RWPE2 (cell line): ENCODE measurements at regions not wholly inside any gene's neighbourhood (a gene's known extent, or its start where the extent isn't known, plus 50 kb on each side); places are given as distances from the start of the nearest gene placed in this dataset.
"Not testable (repeated sequence)": the region's sequence is repeated elsewhere in the genome, so short reads cannot be mapped to it uniquely, and the experiment has no call there.

Experiments
- ATAC-seq: fragments of 200-7000 bp; cut with Tn5 transposase; 3 replicates; pipeline ENCODE4 v1.9.1; 2021; ENCODE audit warnings: low read depth
- DNase-seq: peaks from one replicate; pipeline ENCODE4 v3.0.0-alpha.2; 2020; ENCODE audit warnings: low spot score
- H3K27ac ChIP-seq: fragments of 450-650 bp; 2 replicates; pipeline ENCODE4 v1.5.1; 2017; ENCODE audit warnings: mild to moderate bottlenecking; ENCODE audit not compliant: poor library complexity, severe bottlenecking
- H3K27me3 ChIP-seq: fragments of 250-450 bp; sonication (Bioruptor Pico); 2 replicates; pipeline ENCODE4 v1.5.1; 2021; ENCODE audit warnings: mild to moderate bottlenecking, moderate library complexity; ENCODE audit not compliant: insufficient read depth, poor library complexity, severe bottlenecking
- H3K36me3 ChIP-seq: fragments of 250-450 bp; sonication (Bioruptor Pico); 2 replicates; pipeline ENCODE4 v1.5.1; 2020; ENCODE audit warnings: low read depth, mild to moderate bottlenecking, moderate library complexity
- H3K4me1 ChIP-seq: fragments of 250-450 bp; sonication (Bioruptor Pico); 2 replicates; pipeline ENCODE4 v1.5.1; 2021; ENCODE audit warnings: mild to moderate bottlenecking, moderate library complexity; ENCODE audit not compliant: insufficient read depth, poor library complexity, severe bottlenecking
- H3K4me3 ChIP-seq: fragments of 250-450 bp; sonication (Bioruptor Pico); 2 replicates; pipeline ENCODE4 v1.5.1; 2021; ENCODE audit warnings: mild to moderate bottlenecking, moderate library complexity; ENCODE audit not compliant: severe bottlenecking
- H3K9me3 ChIP-seq: fragments of 250-450 bp; sonication (Bioruptor Pico); 2 replicates; pipeline ENCODE4 v1.5.1; 2021; ENCODE audit warnings: mild to moderate bottlenecking, moderate library complexity; ENCODE audit not compliant: severe bottlenecking
- TF ChIP-seq, protein P1 (sequence below): fragments of 450-650 bp; IDR thresholded peaks from one replicate; pipeline ENCODE4 v1.5.1; 2017; ENCODE audit warnings: mild to moderate bottlenecking, moderate library complexity; ENCODE audit not compliant: poor library complexity, severe bottlenecking

DNA sequence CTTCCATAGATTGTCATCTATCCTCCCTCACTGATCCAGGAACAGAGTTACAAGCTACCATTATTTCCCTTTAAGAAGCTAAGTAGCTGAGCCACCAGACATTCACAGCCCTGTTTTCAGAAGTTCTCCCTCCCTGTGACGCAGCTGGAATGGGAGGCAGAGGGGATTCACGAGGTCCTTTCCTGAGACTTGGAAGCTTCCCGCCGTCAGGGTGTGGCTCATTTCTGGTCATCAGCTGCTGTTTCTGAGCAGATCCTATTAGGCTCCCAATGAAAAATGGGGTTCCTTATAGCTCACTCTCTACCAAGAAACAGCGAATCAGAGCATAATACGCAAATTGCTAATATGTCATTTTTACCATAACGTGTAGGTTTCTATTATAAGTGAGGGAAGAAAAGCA, 559.3 kb upstream of the ID2 start:
- Histone ChIP-seq H3K27me3 (no peaks in the 10 kb centered on the region), H3K9me3 (no peaks in the 10 kb centered on the region), H3K4me1 (peaks cover 22% of the 10 kb centered on the region), H3K4me3 (no peak overlapping the region), H3K27ac (peak overlapping the region; percentile 75), H3K36me3 (no peaks in the 10 kb centered on the region)
- DNase-seq (no peak), ATAC-seq (no peak)
- TF ChIP-seq, protein P1, sequence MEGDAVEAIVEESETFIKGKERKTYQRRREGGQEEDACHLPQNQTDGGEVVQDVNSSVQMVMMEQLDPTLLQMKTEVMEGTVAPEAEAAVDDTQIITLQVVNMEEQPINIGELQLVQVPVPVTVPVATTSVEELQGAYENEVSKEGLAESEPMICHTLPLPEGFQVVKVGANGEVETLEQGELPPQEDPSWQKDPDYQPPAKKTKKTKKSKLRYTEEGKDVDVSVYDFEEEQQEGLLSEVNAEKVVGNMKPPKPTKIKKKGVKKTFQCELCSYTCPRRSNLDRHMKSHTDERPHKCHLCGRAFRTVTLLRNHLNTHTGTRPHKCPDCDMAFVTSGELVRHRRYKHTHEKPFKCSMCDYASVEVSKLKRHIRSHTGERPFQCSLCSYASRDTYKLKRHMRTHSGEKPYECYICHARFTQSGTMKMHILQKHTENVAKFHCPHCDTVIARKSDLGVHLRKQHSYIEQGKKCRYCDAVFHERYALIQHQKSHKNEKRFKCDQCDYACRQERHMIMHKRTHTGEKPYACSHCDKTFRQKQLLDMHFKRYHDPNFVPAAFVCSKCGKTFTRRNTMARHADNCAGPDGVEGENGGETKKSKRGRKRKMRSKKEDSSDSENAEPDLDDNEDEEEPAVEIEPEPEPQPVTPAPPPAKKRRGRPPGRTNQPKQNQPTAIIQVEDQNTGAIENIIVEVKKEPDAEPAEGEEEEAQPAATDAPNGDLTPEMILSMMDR: no peak

DNA sequence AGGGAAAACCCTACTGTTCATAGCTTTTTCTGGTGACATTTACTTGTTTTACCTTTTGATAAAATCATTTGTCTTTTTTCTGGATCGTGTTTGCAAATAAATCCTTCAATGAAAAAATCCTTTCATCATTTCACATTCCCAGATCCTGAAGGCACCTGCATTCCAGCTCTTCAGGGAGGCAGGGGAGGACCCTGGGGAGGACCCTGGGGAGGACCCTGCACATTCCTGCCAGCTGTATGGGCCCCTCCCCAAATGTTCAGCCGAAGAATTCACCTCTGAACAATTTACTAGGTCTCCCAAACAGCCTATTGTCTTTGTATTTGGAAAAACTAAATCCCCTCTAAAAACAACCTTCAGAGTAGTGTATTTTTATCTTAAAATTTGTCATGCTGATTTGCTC, 558.4 kb upstream of the ID2 start:
- Histone ChIP-seq H3K27me3 (no peaks in the 10 kb centered on the region), H3K36me3 (no peaks in the 10 kb centered on the region), H3K4me3 (no peak overlapping the region), H3K9me3 (no peaks in the 10 kb centered on the region), H3K4me1 (peaks cover 22% of the 10 kb centered on the region), H3K27ac (no peak overlapping the region)
- DNase-seq (no peak), ATAC-seq (no peak)
- TF ChIP-seq, protein P1: no peak

DNA sequence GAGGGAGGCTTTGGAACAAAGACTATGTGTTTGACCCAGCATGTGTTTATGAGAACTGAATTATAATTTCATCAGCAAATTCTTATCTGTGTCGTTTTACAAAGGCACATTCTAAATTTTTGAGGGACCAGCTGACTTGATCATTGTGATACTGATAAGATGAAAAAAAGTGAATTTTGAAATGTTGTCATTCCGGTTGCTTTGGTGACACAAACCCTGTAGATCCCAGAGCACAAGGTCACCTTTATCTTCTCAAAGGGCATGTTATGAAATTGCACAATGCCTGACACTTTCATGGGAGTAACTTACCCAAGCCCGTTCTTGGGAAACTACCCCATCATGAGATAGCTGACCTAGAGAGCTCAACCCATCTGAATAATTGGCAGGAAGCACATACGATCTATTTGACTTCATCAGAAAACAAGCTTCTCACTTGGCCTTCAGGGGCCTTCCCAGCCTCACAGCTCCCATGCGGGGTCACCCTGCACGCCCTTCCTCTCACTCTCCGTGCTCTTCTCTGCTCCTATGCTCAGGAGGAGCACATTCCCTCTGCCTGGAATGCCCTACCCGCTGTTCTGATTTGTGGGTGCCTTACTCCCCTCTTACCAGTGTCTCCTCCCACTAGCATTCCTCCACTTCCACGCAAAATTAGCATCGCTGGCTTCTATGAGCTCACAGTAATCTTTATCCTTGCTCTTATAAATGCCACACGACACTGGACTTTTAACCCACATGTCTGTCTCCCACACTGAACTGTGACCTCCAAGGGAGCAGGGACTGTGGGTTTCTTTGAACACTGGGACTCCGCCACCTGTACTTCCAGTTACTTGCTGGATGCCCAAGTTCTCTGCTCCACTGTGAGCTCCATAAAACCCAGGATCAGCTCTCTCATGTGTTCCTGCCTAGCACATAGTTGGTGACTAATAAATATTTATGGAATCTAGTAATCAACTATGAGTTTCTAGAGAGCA, 555.8 kb upstream of the ID2 start:
- H3K36me3 ChIP-seq: no peaks in the 10 kb centered on the region
- no peak for ATAC-seq
- TF ChIP-seq, protein P1: no peak
- no peak overlapping the region for H3K27ac ChIP-seq
- no peak for DNase-seq
- no peak overlapping the region for H3K4me3 ChIP-seq
- H3K4me1 ChIP-seq: peaks cover 7% of the 10 kb centered on the region
- no peaks in the 10 kb centered on the region for H3K27me3 ChIP-seq
- H3K9me3 ChIP-seq: no peaks in the 10 kb centered on the region

DNA sequence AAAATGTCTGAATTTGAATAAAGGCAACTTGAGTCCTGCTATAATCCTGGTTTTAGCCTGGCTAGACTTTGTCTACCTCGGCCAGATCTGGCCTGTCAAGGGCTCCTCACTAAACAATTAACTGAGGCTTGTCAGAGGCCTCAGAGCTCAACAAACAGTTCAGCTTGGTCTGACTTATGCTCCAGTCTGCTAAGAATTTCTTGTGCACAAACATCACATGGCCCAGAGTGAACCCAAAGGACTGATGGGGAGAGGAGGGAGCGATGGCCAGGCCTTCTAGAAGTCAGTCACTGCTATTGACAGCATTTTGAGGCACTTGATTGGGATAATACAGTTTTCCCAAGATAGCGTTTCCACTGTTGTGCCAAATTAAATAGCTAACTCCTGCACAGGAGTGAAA, 555.1 kb upstream of the ID2 start:
- no peak overlapping the region for H3K4me3 ChIP-seq
- no peaks in the 10 kb centered on the region for H3K9me3 ChIP-seq
- no peaks in the 10 kb centered on the region for H3K27me3 ChIP-seq
- H3K4me1 ChIP-seq: no peaks in the 10 kb centered on the region
- TF ChIP-seq, protein P1: no peak
- DNase-seq (no peak), ATAC-seq (no peak)
- no peaks in the 10 kb centered on the region for H3K36me3 ChIP-seq
- H3K27ac ChIP-seq: no peak overlapping the region

DNA sequence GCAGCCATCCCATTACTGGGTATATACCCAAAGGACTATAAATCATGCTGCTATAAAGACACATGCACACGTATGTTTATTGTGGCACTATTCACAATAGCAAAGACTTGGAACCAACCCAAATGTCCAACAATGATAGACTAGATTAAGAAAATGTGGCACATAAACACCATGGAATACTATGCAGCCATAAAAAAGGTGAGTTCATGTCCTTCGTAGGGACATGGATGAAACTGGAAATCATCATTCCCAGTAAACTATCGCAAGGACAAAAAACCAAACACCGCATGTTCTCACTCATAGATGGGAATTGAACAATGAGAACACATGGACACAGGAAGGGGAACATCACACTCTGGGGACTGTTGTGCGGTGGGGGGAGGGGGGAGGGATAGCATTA, 550.4 kb upstream of the ID2 start:
- ATAC-seq, H3K27ac ChIP-seq, H3K4me1 ChIP-seq, H3K36me3 ChIP-seq, DNase-seq, H3K9me3 ChIP-seq, H3K27me3 ChIP-seq, H3K4me3 ChIP-seq: not testable (repeated sequence)
